Prostate gland (tissue), 2 donors: ENCODE measurements at regions not wholly inside any gene's neighbourhood (a gene's known extent, or its start where the extent isn't known, plus 50 kb on each side); places are given as distances from the start of the nearest gene placed in this dataset.

ENCODE experiments used
- POLR2A ChIP-seq: fragments of 450-650 bp; IDR thresholded peaks from one replicate; pipeline ENCODE4 v1.6.1; 2016; ENCODE audit warnings: antibody characterized with exemption, mild to moderate bottlenecking
- POLR2AphosphoS5 ChIP-seq: sonication (generic); formaldehyde crosslinking; IDR thresholded peaks from one replicate; pipeline ENCODE4 v1.6.1; 2017; ENCODE audit warnings: antibody characterized with exemption
- TF ChIP-seq, protein P1 (sequence below), 4 experiments: fragments of 200-600 bp in 2 of 4; fragments of 450-650 bp in 2 of 4; sonication (generic) in 2 of 4; IDR thresholded peaks; 1 replicate in 3 of 4; 2 replicates in 1 of 4; pipeline ENCODE4 v1.5.1; 2016 to 2019; ENCODE audit warnings: antibody characterized with exemption in 4 of 4, mild to moderate bottlenecking in 2 of 4, moderate library complexity in 2 of 4

DNA sequence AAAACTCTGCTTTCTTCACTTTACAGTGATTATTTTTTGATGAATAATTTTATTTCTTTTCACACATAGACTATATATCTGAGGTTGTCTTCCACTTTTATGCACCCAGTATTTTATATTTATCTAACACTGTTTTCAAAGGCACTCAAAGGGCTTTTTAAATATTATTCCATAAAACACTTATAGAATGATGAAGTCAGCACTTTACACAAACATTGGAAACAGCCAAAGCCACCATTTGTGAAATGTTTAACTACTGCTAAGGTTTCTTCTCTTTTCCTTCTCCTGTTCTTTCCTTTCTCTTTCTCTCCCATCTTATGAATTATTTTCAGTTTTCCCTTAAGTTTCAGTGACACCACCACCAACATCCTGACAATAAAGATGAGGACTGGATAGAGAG lies 317.7 kb upstream of the FAM78B start:
- TF ChIP-seq, protein P1, sequence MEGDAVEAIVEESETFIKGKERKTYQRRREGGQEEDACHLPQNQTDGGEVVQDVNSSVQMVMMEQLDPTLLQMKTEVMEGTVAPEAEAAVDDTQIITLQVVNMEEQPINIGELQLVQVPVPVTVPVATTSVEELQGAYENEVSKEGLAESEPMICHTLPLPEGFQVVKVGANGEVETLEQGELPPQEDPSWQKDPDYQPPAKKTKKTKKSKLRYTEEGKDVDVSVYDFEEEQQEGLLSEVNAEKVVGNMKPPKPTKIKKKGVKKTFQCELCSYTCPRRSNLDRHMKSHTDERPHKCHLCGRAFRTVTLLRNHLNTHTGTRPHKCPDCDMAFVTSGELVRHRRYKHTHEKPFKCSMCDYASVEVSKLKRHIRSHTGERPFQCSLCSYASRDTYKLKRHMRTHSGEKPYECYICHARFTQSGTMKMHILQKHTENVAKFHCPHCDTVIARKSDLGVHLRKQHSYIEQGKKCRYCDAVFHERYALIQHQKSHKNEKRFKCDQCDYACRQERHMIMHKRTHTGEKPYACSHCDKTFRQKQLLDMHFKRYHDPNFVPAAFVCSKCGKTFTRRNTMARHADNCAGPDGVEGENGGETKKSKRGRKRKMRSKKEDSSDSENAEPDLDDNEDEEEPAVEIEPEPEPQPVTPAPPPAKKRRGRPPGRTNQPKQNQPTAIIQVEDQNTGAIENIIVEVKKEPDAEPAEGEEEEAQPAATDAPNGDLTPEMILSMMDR (IDR thresholded peaks at IDR 0.05) = no peak
- TF ChIP-seq POLR2AphosphoS5 (no peak), POLR2A (no peak)
